ENCODE measurements at regions not wholly inside any gene's neighbourhood (a gene's known extent, or its start where the extent isn't known, plus 50 kb on each side); places are given as distances from the start of the nearest gene placed in this dataset.

DNA sequence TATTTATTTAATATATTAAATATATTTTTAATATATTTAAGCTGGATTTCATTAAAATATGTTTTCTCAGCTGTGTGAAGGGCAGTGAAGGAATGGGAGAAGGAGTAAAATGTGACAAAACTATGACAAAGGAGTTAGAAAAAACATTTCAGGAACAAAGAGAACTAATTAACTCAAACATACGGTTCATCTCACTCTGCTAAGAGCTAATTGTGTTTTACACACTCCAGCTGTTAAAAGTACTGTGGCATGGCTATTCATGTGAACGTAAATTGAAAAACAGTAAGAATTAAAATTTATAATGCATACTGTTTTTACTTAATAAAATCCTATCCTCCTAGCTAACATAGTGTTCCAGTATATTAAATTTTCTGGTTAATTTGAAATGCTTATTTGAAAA is 262.5 kb upstream of the GNAI1 start:
- DNase-seq (ENCODE audit: low read depth in 2 of 2), result no peak

GRCh38 chr7:79868010-79868409 is 266.6 kb upstream of the GNAI1 start:
- DNase-seq (ENCODE audit: low read depth in 2 of 2), result no peak

DNA sequence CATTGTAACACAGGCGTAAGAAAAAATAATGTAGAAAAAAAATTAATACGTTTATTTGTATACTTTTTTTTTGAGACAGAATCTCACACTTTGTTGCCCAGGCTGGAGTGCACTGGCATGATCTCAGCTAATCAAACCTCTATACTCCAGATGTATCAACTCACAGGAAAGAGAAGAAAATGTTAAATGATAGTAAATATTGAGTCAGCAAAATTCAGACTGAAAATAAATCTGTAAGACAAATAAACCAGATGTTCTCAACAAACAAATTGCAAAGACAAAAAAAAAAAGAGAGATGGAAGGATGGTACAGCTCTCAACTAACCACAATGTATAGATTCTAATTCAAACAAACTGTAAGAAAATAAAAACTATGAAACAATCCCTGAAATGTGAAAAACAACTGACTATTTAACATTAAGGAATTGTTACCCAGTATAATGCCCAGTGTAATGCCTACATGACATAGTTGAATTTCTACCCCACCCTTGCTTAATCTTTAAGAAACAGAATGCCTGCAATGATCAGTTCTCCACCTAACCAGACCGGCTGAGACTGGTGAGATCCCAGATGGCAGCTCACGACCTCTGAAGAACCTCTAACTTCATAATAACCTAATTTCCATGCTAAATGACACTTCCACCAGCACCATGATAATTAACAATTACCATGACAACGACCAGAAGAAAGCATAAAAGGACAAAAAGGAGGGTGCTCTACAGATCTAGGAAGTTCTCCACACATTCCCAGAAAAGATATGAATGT is 272.0 kb upstream of the GNAI1 start:
- DNase-seq (ENCODE audit: low read depth in 2 of 2), result no peak

DNA sequence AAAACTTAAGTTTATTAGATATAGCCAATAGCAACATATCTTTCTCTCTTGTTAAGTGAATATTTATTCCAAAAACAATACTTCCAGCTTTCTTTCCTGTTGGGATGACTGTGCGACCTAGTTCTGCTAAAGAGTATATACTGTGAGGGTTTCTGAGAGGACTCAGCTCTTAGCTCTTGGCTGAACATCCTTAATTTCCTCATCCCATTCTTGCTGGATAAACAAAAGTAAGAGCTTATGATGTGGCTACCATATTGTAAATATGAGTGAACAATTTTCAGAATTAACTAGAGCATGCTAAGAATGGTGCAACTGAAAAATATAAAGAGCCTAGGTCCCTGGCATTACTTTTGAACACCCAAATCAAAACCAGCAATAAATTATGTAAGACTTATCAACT is 279.5 kb upstream of the GNAI1 start:
- no peak for DNase-seq (ENCODE audit: low read depth in 2 of 2)

DNA sequence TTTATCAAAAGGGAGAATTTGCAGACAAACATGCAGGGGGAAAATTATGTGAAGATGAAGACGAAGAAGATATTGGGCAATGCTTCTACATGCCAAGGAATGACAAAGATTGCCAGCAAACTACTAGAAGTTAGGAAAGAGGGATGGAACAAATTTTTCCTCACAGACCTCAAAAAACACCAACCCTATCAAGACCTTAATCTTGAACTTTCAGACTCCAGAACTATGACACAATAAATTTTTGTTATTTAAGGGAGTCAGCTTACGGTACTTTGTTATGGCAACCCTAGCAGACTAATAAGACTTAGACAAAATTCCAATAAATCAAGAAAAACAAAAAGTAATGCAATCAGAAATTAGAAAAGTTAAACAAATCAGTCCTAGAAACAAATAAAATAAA is 280.0 kb upstream of the GNAI1 start:
- no peak for DNase-seq (ENCODE audit: low read depth in 2 of 2)

DNA sequence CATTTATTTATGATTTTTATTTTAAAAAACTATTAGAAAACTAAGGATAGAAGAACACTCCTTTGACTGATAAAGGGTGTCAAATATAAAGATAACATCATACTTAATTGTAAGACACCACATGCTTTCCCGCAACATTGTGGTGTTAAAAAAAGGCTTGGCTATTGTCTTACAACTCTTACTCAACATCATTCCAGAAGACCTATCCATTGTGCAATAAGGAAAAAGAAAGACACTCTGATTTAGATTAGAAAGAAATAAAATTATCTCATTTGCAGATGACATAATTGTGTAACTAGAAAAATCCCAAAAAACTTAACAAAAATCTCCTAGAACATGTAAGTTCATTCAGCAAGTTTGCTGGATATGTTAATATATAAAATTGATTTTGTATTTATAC is 296.7 kb upstream of the GNAI1 start:
- no peak for DNase-seq (ENCODE audit: low read depth in 2 of 2)

GRCh38 chr7:79833616-79834015 is 301.0 kb upstream of the GNAI1 start:
- DNase-seq (ENCODE audit: low read depth in 2 of 2), result no peak

DNA sequence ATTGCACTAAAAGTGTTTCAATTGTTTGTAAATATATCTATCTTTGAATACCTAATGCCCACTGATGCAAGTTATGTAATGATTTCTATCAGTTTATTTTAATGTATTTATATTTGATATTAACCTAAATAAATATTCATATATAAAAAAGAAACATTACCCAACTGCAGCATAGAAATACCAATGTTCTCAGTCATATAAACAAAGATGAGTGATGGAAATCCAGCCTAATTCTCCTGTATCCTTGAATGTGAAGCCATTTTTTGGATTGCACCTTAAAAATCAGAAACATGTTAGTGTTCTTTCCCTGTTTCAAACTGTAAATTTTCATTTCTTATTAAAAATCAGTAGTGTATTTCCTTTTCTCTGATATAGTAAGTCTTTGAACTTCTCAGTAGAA is 305.8 kb upstream of the GNAI1 start:
- no peak for DNase-seq (ENCODE audit: low read depth in 2 of 2)

DNA sequence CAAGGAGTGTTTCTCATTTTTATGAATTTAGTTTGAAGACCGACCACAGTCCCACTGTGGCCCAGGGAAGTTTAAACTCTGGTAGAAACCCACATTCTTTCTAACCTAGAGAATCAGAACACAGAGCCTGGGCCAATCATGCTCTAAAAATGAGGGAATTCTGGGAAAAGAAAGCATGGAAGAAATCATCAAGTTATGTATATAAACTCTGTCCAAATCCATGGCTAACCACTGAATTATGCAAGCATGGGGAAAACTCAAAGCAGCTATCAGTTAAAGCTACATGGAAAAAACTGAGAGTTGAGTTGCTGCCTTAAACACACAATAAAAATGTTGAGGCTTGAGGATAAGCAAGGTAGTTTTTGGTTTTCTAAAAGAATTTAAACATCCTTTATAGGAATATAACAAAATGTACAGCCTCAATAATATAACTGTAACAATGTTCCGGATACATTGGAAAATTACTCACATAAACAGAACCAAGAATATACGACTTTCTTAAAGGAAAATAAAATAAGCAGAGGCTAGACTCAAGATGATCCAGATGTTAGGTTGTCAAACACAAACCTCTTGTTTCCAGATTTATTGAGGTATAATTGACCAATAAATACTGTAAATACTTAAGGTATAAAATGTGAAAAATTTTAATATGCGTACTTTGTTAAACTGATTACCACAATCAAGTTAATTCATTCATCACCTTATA is 311.2 kb upstream of the GNAI1 start:
- peak; percentile 36 to 40 for DNase-seq (ENCODE audit: low read depth in 2 of 2)

- DNase-seq (ENCODE audit: low read depth in 2 of 2), result no peak
Observed at GRCh38 chr7:79822620-79823240, 311.9 kb upstream of the GNAI1 start.

DNA sequence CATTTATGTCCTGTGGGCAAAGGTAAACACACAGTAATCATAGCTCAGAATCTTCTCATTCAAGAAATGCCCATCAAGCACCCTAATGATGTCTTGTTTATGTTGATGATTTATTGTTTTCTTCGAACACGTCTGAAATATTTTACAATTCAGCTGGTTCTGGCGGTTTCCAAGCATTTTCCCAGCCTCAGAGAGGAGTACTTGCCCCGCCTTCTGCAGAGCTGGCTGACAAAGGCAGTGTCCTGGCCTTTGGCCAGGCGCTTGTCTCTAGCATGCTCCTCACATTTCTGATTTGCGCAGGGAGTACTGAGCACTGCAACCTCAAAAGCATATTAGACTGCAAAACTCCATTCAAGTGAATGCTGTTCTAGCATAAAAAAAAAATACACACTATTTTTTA is 314.2 kb upstream of the GNAI1 start:
- DNase-seq (ENCODE audit: low read depth in 2 of 2), result peak; percentile 56

- DNase-seq (ENCODE audit: low read depth in 2 of 2), result no peak
Observed at GRCh38 chr7:79810916-79811315, 323.7 kb upstream of the GNAI1 start.

DNA sequence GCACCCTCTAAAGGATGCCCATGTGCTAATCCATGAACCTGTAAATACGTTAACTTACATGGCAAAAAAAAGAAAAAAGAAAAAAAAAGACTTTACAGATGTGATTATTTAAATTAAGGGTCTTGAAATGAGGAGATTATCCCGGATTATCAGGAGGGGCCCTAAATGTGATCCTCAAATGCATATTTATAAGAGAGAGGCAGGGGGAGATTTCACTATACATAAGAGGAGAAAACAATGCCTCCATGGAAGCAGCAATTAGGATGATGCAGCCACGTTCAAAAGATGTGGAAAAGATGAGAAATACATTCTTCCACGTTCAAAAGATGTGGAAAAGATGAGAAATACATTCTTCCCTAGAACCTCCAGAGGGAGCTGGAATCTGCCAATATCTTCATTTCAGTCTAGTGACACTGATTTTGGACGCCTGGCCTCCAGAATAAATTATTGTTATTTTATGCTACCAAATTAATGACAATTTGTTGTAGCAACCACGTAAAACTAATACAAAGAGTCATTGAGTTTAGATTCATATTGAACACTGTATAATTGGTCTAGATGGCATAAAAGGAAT is 328.4 kb upstream of the GNAI1 start:
- DNase-seq (ENCODE audit: low read depth in 2 of 2), result no peak

- DNase-seq (ENCODE audit: low read depth in 2 of 2), result no peak
Observed at GRCh38 chr7:79790656-79791262, 337.3 kb upstream of the MAGI2 start.

DNA sequence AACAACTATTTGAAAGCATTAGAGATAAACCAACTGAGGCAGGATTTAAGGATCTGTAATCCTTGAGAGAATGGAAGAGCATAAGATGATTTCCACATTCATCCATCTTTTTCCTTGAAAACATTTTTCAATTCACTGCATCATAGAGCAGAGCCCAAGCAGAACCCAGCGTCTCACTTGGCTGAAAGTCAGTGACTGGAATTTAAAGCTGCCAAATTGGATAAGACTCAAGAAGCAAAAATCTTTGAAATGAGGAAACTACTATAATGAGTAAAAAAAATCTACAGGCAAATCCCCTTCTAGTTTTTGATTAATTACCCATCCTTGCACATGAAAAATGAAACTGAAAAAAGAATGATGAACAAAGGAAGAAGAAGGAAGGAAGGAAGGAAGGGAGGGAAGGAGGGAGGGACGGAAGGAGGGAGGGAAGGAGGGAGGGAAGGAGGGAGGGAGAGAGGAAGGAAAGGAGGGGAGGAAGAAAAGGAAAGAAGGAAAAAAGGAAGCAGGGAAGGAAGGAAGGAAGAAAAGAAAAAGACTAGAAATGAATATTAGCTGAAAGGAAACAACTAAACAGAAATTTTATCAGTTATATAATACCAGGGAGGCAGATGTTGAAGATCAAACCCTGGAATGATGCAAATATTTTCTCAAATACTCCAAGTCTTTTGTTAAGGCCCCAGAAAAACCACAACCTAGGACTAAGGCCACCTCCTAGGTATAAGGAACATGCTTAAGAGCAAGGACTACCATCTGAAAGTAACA is 336.3 kb upstream of the MAGI2 start:
- DNase-seq (ENCODE audit: low read depth in 2 of 2), result peak; percentile 61 to 73

- no peak for DNase-seq (ENCODE audit: low read depth in 2 of 2)
Observed at GRCh38 chr7:79787623-79788022, 334.2 kb upstream of the MAGI2 start.

GRCh38 chr7:79787096-79787495 is 333.6 kb upstream of the MAGI2 start:
- DNase-seq (ENCODE audit: low read depth in 2 of 2), result no peak

GRCh38 chr7:79786187-79786586 is 332.7 kb upstream of the MAGI2 start:
- no peak for DNase-seq (ENCODE audit: low read depth in 2 of 2)

DNA sequence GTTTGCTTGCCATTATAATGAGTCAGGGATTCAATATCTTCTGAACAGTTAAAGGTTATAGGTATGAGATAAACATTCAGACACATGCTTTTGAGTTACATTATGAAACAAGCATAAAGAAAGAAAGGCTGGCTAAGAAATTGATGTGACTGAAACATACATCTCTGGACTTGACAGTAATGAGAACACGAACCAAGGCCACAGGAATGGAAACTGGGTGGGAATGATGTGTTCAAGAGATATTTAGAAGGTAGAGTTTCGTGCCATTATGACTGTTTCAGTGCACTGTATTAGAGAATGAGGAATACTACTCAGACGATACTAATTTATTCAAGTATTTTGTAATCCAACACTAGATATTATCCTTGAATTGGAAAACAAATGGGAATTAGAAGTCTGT is 332.1 kb upstream of the MAGI2 start:
- DNase-seq (ENCODE audit: low read depth in 2 of 2), result no peak

DNA sequence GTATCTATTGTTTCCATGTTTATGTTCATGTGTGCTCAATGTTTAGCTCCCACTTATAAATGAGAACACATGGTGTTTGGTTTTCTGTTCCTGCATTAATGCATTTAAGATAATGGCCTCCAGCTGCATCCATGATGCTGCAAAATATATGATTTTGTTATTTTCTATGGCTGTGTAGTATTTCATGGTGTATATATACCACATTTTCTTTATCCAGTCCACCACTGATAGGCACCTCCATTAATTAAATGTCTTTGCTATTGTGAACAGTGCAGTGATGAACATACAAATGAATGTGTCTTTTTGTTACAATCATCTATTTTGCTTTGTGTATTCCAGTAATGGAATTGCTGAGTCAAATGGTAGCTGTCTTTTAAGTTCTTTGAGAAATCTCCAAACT is 329.4 kb upstream of the MAGI2 start:
- no peak for DNase-seq (ENCODE audit: low read depth in 2 of 2)

DNA sequence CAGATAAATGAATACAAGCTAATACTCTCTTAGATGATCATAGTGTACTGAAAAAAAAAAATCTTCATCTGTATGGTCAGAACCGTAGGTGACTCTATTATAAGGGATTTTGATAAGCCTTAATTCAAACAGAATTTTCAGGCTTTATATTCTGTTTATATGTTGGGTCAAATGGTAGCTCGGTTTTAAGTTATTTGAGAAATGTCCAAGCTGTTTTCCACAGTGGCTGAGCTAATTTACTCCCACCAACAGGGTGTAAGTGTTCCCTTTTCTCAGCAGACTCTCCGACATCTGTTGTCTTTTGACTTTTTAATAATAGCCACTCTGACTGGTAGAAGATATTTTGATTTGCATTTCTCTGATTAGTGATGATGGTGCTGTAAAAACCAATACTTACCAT is 328.8 kb upstream of the MAGI2 start:
- no peak for DNase-seq (ENCODE audit: low read depth in 2 of 2)

DNA sequence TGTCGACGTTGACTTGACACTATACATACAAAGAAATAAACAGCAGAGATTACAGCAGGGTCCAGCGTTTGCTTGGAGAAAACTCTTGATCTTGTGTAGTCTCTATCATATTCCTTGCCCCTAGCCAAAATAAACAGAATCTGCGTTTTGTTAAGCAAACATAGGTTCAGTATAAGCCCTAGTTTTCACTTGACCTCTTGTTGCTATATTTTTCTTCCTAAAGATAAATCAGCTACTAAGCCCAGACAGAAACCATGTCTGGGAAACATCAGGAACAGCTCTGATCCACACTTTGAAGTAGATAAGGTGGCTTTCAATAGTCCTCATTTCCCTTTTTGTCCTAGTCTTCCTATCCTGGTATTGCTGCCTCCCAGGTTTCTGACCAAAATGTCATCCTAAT is 328.2 kb upstream of the MAGI2 start:
- no peak for DNase-seq (ENCODE audit: low read depth in 2 of 2)

Data from fibroblast of skin of left biceps (primary cell).